SIG-M5 (cell line): ENCODE measurements at regions not wholly inside any gene's neighbourhood (a gene's known extent, or its start where the extent isn't known, plus 50 kb on each side); places are given as distances from the start of the nearest gene placed in this dataset.
"Not testable (repeated sequence)": the region's sequence is repeated elsewhere in the genome, so short reads cannot be mapped to it uniquely, and the experiment has no call there.

Experiments used
- DNase-seq: peaks from one replicate; lab custom pipeline; 2025; lab: John Stamatoyannopoulos, UW

- no peak for DNase-seq
These were observed 786.3 kb downstream of the SOCS6 start for GRCh38 chr18:71075147-71075546.

- no peak for DNase-seq
These were observed 779.5 kb downstream of the SOCS6 start for GRCh38 chr18:71068338-71068737.

GRCh38 chr18:71049893-71050292 lies 761.0 kb downstream of the SOCS6 start:
- no peak for DNase-seq

GRCh38 chr18:71047882-71048281 lies 759.0 kb downstream of the SOCS6 start:
- DNase-seq, result no peak

- no peak for DNase-seq
These were observed 756.7 kb downstream of the SOCS6 start for GRCh38 chr18:71045331-71046065.

GRCh38 chr18:71040161-71040560 lies 751.3 kb downstream of the SOCS6 start:
- DNase-seq, result no peak

- no peak for DNase-seq
These were observed 749.4 kb downstream of the SOCS6 start for GRCh38 chr18:71038196-71038595.

- no peak for DNase-seq
These were observed 747.9 kb downstream of the SOCS6 start for GRCh38 chr18:71036783-71037182.

- not testable (repeated sequence) for DNase-seq
These were observed 742.7 kb downstream of the SOCS6 start for GRCh38 chr18:71031296-71032191.

GRCh38 chr18:71030085-71030484 lies 741.2 kb downstream of the SOCS6 start:
- not testable (repeated sequence) for DNase-seq

GRCh38 chr18:71028285-71028762 lies 739.5 kb downstream of the SOCS6 start:
- no peak for DNase-seq

- no peak for DNase-seq
These were observed 738.7 kb downstream of the SOCS6 start for GRCh38 chr18:71027531-71027930.

GRCh38 chr18:71025505-71026225 lies 736.8 kb downstream of the SOCS6 start:
- no peak for DNase-seq

- DNase-seq, result no peak
These were observed 733.5 kb downstream of the SOCS6 start for GRCh38 chr18:71022389-71022788.

- DNase-seq, result no peak
These were observed 732.2 kb downstream of the SOCS6 start for GRCh38 chr18:71021030-71021362.

GRCh38 chr18:71020342-71021029 lies 731.6 kb downstream of the SOCS6 start:
- no peak for DNase-seq

- no peak for DNase-seq
These were observed 730.0 kb downstream of the SOCS6 start for GRCh38 chr18:71018816-71019215.

- DNase-seq, result no peak
These were observed 723.9 kb downstream of the SOCS6 start for GRCh38 chr18:71012789-71013188.

- no peak for DNase-seq
These were observed 722.5 kb downstream of the SOCS6 start for GRCh38 chr18:71011389-71011788.

GRCh38 chr18:71008257-71008656 lies 719.4 kb downstream of the SOCS6 start:
- DNase-seq, result no peak

GRCh38 chr18:71001597-71001996 lies 712.8 kb downstream of the SOCS6 start:
- DNase-seq, result no peak

- no peak for DNase-seq
These were observed 709.6 kb downstream of the SOCS6 start for GRCh38 chr18:70998490-70998889.
